Activated CD8-positive, alpha-beta memory T cell treated with anti-CD3 and anti-CD28 coated beads, Interleukin-2, amount 50 U/mL, for 24 hours (primary cell): ENCODE measurements at regions not wholly inside any gene's neighbourhood (a gene's known extent, or its start where the extent isn't known, plus 50 kb on each side); places are given as distances from the start of the nearest gene placed in this dataset.

ENCODE experiments used
- DNase-seq: peaks from one replicate; pipeline ENCODE4 v3.0.0-alpha.2; 2020; ENCODE audit errors: extremely low read depth

DNA sequence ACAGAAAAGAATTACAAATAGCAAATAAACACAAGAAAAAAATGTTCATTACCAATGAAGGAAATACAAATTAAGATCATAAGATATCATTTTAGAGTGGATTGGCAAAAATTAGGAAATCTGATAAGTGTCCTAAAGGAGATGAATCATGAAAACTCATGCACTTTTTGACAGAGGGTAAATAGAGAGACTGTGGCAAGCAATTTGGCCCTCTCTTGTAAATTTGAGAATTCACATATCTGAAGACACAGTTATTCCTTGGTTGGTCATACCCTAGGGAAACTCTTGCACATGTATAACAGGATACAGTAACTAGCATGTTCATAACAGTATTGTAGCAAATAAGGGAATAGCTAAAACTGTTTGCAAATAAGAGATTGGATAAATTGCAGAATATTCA, 246.0 kb upstream of the GADL1 start:
- no peak for DNase-seq

DNA sequence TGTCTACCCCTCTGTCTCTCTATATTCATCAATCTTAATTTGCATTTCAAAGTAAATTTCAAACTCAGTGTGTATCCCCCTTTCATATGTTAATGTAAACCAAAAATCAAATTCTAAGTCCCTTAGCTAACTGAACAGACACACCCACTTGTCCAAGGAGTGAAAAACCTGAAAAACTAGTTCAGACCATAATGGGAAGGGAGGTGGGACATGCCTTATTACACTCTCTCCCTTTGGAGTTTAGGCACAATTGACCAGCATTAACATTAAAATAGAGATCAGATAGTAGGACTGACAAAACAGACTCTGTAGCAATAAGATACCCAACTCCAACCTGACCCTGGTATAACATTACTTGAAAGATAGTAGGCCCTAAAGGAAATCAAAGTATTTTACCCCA, 247.7 kb upstream of the GADL1 start:
- no peak for DNase-seq

DNA sequence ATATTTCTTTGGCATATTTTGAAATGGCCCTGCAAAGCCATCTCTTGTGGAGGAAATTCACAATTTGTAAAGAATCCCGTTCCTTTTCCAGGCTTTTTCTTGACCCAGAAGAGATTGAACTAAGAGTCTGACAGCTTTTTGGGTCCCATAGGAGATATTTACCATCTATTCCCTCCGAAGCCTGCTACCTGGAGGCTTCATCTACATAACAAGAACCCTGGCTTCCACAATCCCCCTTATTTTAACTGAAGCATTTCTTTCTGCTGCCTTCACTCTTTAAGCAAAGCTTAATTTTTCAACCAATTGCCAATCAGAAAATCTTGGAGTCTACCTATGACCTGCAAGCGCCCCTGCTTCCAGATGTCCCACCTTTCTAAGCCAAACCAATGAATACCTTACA, 248.1 kb upstream of the GADL1 start:
- DNase-seq = no peak

DNA sequence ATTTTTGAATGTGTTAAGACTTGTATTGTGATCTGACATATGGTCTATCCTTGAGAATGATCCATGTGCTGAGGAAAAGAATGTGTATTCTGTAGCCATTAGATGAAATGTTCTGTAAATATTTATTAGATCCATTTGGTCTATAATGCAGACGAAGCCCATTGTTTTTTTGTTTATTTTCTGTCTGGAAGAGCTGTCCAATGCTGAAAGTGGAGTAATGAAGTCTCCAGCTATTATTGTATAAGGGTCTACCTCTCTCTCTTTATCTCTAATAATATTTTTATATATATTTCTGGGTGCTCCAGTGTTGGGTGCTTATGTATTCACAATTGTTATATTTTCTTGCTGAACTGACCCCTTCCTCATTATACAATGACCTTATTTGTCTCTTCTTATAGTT, 250.6 kb upstream of the GADL1 start:
- no peak for DNase-seq

DNA sequence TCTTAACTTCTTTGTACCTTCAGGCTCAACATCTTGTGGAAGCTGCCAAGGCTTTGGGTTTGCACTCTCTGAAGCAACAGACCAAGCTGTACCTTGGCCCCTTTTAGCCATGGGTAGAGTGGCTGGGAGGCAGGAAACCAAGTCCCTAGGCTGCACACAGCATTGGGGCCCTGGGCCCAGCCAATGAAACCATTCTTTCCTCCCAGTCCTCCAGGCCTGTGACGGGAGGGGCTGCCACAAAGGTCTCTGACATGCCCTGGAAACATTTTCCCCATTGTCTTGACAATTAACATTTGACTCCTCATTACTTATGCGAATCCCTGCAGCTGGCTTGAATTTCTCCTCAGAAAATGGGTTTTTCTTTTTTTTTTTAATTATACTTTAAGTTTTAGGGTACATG, 253.1 kb upstream of the GADL1 start:
- no peak for DNase-seq

DNA sequence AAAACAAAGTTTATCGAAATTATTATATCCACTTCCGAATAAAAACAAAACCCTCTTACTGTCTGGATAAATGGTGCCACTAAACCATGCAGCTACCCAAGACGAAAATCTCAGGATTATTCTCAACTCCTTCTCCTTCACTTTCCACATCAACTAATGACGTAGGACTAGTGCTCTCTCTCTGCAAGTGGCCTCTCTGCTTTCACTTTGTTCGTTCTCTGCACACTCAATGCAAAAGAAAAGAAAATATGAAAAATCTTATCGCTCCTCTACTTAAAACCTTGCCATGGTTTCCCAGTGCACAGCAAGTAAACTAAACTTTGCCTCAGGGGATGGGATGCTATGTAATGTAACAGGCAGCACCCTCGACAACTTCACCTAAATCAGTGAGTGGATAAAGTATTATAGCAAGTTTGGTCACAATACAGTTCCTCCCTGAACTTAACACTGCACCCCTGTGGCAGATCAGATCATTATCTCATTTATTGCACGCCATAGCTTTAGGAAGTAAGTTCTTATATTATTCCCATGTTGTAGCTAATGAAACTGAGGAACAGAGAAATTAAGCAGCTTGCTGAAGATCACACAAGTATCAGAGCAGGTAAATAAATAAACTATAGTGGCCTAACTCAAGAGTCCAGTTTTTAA, 262.7 kb upstream of the GADL1 start:
- no peak for DNase-seq

DNA sequence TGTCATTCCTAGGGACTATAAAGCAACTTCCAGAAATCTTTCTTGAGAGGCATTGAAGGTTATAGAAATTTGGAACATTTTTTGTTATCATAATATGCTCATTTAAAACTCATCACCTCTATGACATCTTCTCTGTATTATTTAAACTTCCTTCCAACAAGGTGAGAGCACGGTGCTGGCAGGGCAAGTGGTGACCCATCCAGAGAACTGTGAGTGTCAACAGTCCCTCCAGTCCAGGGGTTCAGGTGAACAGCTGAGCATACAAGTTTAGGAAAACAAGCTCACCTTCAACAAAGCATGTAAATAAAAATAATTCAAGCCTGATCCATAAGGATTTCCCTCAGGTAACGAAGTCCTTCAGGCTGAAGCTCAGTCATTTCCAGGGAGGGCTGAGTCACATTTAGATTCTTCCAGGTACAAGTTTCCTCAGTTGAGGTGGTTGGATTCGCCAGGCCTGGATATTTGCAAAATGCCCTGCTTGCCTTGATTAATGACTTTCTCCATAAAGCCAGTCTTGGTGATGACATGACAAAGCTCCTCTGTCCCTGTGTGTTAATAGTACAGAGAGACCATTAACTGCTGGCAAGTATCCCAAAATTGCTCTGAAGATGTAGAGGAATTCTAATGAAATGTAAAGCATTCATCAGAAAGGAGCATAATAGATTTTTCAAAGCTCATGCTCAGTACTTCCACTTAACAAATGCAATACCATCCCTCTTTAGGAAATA, 263.6 kb upstream of the GADL1 start:
- no peak for DNase-seq

DNA sequence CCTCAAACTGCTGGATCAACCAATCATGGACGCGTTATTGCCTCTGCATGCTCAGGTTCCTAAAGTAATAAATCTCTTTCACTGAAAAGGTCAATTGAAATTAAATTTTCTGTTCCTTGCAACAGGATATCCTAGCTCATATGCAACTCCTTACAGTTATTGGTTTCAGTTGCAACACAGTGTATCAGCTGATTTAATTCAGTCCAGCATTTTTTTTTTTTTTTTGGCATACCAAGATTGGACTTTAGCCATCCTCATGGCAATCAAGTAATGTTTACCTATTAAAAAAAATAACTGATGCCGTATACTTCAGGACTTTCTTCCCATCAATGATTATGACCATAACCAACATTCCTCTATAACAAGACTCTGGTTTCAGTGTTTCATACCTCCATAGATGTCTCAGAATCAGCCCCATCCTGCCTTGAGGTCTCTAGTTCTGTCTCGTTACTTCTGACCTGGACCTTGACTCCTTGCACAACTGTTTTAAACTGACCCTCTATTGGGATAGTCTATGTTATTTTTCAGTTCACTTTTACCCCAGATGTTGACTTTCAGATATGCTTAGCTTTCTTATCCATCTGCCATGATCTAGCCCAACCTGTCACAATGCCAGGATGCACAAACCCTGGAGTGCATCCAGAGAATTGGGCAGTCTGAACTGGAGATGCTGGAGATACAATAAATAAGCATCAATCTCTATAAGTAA, 265.0 kb upstream of the GADL1 start:
- no peak for DNase-seq

DNA sequence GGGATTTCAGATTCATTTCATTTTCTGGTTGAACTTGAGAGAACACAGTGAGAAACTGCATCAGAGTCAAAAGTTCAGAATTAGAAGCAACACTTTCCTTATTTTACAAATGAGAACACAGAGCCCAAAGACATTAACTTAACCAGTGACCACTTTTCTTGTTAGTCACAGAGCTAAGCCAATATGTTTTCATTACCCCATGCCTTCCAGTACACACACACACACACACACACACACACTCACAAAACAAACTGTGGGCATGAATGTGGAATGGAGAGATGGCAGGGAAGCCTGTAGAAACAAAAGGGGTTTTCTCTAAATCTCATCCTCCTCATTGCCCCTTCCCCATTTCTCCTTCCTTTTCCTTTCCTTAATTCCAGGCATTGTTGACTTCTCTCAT, 267.4 kb upstream of the GADL1 start:
- no peak for DNase-seq

DNA sequence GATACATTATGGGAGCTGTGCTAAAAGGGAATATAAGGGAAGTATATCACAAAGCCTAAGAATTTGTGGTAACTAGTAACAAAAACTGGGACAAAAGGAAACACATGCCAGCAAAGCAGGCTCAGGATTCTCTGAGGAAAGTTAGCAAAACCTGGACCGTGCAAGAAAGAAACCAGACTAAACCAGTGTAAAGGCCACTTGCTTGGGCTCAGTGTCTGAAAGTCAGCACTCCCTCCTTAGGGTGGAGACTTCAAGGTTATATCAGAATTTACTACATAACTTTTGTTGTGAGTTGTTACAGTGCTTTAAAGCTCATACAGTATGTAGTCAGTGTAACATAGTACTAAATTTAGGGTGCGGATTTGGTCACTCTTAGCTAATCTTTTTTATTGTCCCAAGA, 269.9 kb upstream of the GADL1 start:
- DNase-seq = no peak

DNA sequence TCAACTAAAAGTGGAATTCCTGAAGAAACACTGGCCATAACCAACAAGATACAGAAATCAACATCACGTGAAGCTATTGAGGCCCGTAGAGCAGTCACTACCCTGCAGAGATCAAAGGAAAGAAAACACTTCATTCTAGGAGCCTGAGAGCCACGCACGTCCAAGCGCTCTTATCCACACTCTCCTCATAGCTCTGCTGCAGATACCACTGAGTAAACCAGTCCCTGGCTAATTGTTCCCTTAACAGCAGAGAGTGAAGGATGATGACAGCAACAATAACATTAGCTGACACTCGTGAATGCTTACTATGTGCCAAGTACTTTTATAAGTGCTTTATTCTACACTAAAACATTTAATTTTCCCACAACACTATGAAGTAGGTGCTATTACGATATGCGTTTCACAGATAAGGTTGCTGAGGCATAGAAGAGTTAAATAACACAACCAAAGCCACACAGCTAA, 271.0 kb upstream of the GADL1 start:
- no peak for DNase-seq

DNA sequence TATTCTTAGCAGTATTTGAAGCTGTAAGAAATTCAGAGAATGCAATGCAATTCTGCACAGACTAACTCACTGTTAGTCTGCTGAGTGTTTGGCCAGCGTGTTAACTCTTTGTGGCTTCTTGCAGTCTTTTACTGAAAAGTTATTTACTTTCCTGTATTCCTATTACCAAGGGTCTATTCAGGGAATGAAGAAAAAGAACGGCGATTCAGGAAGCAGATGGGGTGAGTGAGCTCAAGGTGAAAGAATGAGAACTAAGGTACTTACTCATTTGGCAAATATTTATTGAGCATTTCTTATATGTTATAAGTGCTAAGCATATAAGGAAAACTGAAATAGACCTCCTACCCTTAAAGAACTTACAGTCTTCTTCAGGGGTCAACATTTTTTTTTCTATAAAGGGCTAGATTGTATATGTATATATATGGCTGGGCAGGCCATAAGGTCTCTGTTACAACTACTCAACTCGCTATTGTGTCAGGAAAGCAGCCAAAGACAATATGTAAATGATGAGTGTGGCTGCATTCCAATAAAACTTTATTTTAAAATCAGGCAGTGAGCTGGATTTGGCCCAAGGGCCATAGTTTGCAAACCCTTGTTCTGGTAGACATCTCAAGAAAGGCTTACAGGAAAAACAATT, 271.9 kb upstream of the GADL1 start:
- no peak for DNase-seq

DNA sequence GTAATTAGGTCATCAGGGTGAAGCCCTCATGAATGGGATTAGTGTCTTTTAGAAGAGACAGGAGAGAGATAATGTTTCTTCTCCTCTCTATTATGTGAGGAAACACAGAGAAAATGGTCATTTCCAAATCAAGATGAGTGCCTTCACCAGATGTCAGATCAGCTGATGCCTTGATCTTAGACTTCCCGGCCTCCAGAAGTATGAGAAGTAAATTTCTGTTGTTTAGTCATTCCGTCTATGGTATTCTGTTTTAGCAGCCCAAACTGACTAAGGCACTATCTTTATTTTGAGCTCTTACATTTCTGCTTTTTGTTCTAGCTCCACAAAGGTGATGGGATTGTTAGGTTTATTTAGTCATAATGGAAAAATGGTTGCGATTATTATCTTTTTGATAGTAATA, 273.2 kb upstream of the GADL1 start:
- no peak for DNase-seq

DNA sequence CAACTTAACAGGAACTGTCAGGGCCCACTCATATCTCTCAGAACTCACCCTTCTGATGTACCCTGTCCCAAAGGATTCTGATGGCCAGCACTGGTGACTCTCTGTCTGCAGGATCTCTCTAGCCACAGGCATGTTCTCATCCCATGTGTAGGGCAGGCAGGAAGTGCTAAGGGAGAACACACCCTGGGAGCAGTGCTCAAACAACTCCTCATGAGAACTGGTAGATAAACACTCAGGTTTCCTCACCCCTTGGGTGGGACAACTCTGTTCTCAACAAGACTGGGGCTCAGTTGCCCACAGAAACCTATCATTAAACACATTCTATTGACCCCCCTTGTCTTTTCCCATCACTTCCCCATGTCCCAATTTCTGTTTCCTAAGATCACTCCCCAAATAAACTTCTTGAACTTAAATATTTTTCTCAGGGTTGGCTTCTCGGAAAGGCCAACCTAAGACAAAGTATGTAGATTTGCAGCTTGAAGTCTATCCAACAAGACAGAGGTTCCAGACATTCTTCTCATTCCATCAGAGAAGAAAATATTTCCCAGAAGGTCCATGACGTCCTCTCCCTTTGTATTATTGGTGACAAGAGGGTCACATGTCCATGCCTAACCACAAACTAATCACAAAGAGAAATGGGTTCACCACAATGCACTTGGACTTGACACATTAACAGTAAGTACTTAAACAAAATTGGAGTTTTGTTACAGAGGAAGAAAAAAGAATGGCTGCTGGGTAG, 276.6 kb upstream of the GADL1 start:
- DNase-seq = no peak

DNA sequence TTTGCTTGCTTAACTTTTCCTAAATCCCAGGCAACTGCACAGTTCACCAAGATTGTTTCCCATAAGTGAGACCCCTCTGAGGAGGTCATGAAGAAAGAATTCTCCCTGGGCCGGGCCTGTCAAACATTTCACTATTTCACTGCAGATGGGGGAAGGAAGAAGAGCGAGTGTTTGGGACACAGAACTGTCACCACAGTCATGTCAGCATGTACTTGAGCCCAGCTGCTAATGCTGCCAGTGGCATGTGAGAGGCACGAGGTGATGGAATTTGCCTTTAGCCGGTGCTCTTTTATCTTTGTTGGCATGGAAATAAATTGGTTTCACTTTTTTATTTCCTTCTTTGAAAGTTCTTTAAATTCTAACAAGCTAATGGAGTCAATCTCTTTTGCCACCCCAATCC, 277.9 kb upstream of the GADL1 start:
- no peak for DNase-seq

DNA sequence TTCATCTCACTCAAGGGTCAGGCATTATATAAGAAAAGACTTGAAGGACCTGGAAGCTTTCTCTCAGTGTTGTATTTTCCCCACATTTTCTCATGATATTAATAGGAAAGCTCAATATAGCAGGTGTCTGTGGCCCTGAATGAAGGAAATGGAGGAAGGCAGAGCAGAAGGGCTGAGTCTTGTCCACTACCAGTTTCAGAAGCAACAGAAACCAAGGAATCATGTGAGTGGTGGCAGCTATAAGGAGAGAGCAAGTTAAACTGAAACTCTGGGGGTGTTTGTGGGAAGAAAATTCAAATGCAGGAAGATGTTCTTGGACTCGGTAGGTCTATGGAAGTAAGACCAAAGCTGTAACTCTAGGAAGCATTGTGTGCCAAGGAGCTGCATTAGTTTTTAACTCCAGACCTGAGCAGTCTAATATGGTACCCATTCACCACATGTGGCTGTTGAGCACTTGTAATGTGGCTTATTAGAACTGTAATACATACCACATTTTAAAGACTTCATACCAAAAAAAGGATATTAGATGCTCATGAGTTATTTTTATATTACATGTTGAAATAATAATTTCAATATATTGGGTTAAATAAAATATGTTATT, 278.8 kb upstream of the GADL1 start:
- DNase-seq = no peak

DNA sequence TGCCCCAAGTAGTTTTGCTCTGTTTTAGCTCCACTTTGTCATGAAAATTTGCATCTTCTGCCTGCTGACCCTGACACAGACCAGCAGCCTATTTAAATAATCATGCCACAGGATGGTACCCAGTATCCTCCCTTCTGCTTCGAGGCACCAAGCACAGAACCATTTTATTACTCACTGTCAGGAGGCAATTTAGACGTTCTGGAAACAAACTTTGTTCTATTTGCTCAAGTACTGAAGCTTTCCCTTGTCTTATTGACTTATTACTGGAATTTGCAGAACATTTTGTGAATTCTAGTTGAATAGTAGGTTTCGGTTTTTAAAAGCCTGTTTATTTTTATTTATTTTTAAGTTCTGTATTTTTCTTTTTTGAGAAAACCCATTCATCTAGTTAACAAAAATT, 279.6 kb upstream of the GADL1 start:
- no peak for DNase-seq

DNA sequence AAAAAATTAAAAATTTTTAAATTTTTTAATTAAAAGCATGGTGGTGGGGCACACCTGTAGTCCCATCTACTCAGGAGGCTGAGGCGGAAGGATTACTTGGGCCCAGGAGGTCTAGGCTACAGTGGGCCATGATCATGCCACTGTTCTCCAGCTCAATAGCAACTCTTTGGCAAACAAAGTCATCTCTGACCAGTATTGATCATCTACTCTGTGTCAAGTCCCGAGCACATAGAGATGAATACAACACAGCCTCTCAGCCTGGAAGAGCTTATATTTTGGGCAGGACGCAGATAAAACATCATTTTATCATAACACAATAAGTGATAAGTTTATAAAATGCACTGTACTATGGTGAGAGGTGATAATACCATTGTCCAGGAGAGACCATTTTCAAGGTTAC, 281.6 kb upstream of the GADL1 start:
- no peak for DNase-seq

DNA sequence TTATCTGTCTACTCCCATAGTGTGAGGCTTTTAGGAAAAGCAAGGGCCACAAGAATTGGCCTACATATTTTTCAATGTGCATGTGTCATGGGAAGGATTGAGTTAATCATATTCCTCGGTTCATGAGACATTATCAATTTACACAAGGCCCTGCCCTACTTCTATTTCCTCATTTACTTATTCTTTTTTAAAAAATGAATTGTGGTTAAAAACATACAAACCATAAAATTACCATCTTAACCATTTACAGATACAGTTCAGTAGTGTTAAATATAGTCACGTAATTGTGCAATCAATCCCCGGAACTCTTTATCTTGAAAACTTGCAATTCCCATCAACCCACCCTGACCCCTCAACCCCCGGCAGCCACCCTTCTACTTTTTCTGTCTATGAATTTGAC, 284.0 kb upstream of the GADL1 start:
- DNase-seq = no peak

DNA sequence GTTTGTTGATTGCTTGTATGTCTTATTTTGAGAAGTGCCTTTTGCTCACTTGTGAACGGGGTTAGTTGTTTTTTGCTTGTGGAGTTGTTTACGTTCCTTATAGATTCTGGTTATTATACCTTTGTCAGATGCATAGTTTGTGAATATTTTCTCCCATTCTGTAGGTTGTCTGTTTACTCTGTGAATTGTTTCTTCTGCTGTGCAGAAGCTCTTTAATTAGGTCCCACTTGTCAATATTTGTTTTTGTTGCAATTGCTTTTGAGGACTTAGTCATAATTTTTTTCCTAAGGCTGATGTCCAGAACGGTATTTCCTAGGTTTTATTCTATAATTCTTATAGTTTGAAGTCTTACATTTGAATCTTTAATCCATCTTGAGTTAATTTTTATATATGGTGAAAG, 285.3 kb upstream of the GADL1 start:
- no peak for DNase-seq

DNA sequence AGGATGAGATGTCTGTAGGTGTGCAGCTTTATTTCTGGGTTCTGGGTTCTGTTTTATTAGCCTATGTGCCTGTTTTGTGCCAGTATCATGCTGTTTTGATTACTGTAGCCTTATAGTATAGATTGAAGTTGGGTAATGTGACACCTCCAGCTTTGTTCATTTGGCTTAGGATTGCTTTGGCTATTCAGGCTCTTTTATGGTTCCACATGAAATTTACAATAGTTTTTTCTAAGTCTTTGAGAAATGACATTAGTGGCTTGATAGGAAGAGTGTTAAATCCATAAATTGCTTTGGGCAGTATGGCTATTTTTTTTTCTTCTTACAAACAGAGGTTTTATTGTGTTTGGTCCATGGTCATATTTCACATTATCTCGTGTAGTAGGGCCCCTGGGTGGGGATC, 285.8 kb upstream of the GADL1 start:
- DNase-seq = no peak

DNA sequence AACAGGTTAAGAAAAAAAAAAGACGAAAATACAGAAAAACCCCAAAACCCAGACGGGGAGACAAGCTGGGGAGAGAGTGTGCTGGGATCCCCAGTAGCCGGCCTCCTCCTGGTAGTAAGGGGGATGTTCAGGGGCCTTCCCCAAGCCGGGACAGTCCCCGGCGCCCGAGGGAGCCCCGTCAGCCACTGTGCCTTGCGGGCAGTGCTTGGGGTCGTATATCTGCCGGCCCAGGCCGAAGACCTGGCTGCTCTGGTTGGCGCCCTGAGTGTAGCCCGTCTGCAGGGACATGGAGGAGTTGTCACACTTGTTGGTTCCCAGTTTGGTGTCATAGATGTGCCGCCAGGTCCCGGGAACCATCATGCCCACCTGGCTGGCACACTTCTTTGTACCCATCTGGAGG, 287.2 kb upstream of the GADL1 start:
- DNase-seq = no peak
